ENCODE measurements at regions not wholly inside any gene's neighbourhood (a gene's known extent, or its start where the extent isn't known, plus 50 kb on each side); places are given as distances from the start of the nearest gene placed in this dataset.

DNA sequence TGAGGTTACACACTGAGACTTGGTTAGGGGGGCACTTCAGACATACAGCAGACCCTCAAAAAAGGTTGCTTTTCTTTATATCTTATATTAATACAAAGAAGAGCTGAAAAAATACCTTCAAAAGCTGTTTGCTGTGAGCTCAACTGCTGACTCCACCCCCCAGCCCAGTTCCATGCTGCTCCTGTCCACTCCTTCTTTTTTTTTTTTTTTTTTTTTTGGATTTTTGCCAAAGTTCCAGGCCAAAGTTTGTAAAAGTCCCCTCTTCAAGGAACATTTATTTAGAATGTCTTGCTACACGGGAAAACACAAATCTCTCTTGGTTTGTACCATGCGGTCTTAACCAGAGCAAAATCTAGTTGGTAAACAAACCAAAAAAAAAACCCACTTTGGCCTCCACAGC lies 85.3 kb upstream of the AKAP12 start:
- intact Hi-C loops (cut with DNase I; ENCODE audit: low total_unique reads) = no loop called here
- Histone ChIP-seq H3K4me3 (no peak overlapping the region), H3K36me3 (no peaks in the 10 kb centered on the region), H3K4me1 (no peaks in the 10 kb centered on the region), H3K27ac (no peak overlapping the region), H3K9me3 (no peaks in the 10 kb centered on the region), H3K27me3 (no peaks in the 10 kb centered on the region)
- TF ChIP-seq POLR2A (IDR thresholded peaks at IDR 0.05) (no peak), EP300 (IDR thresholded peaks at IDR 0.05; ENCODE audit: low read depth) (no peak), POLR2AphosphoS5 (IDR thresholded peaks at IDR 0.05) (no peak)
- TF ChIP-seq, protein P1, sequence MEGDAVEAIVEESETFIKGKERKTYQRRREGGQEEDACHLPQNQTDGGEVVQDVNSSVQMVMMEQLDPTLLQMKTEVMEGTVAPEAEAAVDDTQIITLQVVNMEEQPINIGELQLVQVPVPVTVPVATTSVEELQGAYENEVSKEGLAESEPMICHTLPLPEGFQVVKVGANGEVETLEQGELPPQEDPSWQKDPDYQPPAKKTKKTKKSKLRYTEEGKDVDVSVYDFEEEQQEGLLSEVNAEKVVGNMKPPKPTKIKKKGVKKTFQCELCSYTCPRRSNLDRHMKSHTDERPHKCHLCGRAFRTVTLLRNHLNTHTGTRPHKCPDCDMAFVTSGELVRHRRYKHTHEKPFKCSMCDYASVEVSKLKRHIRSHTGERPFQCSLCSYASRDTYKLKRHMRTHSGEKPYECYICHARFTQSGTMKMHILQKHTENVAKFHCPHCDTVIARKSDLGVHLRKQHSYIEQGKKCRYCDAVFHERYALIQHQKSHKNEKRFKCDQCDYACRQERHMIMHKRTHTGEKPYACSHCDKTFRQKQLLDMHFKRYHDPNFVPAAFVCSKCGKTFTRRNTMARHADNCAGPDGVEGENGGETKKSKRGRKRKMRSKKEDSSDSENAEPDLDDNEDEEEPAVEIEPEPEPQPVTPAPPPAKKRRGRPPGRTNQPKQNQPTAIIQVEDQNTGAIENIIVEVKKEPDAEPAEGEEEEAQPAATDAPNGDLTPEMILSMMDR (IDR thresholded peaks at IDR 0.05) = no peak
- in situ Hi-C loops (cut with MboI; ENCODE audit: low pct_ligation_motif_present in 1 of 4, low pct_unique_long_range_greater_than_20kb in 1 of 4, low sequenced_read_pairs in 3 of 4) = no loop called here
- peak; percentile 22 for DNase-seq
- 35 to 39% methylated on average over 2 of the region's 2 CpGs for WGBS, 2 donors (ENCODE audit: low coverage in 1 of 2)

DNA sequence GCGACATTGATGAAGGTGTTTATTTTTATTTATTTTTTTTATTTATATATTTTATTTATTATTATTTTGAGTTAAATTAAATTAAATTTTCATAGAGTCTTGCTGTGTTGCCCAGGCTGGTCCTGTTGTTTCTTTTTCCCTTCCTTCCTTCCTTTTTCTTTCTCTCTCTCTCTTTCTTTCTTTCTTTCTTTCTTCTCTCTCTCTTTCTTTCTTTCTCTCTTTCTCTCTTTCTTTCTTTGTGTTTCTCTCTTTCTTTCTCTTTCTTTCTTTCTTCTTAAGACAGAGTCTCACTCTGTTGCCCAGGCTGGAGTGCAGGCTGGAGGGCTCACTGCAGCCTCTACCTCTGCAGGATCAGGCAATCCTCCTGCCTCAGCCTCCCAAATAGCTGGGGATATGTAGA lies 84.7 kb upstream of the AKAP12 start:
- no peak overlapping the region for H3K27ac ChIP-seq
- no peaks in the 10 kb centered on the region for H3K36me3 ChIP-seq
- TF ChIP-seq POLR2A (IDR thresholded peaks at IDR 0.05) (no peak), POLR2AphosphoS5 (IDR thresholded peaks at IDR 0.05) (no peak), EP300 (IDR thresholded peaks at IDR 0.05; ENCODE audit: low read depth) (no peak)
- TF ChIP-seq, protein P1 (IDR thresholded peaks at IDR 0.05) = no peak
- no peak for DNase-seq
- in situ Hi-C loops (cut with MboI; ENCODE audit: low pct_ligation_motif_present in 1 of 4, low pct_unique_long_range_greater_than_20kb in 1 of 4, low sequenced_read_pairs in 3 of 4) (no loop called here), intact Hi-C loops (cut with DNase I; ENCODE audit: low total_unique reads) (no loop called here)
- no peaks in the 10 kb centered on the region for H3K4me1 ChIP-seq
- no peak overlapping the region for H3K4me3 ChIP-seq
- 85 to 92% methylated on average over 1 of the region's 1 CpG for WGBS, 2 donors (ENCODE audit: low coverage in 1 of 2)
- no peaks in the 10 kb centered on the region for H3K27me3 ChIP-seq
- H3K9me3 ChIP-seq = no peaks in the 10 kb centered on the region

DNA sequence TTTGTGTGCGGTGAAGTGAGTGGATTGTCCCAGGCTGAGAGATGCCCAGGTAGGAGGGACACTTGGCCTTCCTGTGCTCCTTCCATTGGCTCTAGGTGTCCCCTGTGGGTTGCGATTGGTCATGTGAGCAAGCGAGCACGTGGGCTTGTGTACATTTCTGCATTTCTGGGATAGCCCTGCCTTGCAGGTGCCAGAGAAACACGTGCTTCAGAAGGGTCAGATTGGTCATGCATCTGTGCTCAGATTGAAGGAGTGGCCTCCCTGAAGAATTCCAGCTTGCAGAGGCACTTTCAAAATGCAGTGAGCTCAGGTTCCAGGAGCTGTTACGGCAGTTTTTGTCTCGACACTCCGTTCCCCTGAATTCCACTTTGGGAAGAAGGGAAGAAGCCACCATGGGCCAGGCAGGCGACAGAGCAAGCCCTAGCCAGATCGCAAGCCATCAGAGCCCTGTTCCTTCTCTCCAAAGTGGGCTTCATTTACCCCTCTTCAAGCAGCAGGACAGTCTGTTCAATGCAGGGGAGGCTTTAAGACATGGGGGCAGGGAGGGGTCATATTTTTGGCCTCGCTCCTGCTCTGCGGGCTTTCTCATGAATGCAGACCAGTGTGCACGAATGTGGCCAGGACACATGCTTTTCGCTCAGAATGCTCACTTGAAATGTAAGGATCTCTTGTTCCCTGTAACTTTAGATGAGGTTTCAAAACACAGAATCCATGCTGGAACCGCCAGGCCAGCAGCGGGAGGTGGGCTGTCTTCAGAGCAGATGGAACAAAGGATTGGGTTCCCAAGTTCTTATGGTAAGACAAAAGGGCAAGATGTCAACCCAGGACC lies 78.6 kb upstream of the AKAP12 start:
- Histone ChIP-seq H3K9me3 (no peaks in the 10 kb centered on the region), H3K36me3 (no peaks in the 10 kb centered on the region), H3K27me3 (no peaks in the 10 kb centered on the region), H3K27ac (no peak overlapping the region), H3K4me3 (no peak overlapping the region), H3K4me1 (no peaks in the 10 kb centered on the region)
- in situ Hi-C loops (cut with MboI; ENCODE audit: low pct_ligation_motif_present in 1 of 4, low pct_unique_long_range_greater_than_20kb in 1 of 4, low sequenced_read_pairs in 3 of 4) (no loop called here), intact Hi-C loops (cut with DNase I; ENCODE audit: low total_unique reads) (no loop called here)
- 68 to 100% methylated on average over 2 to 16 of the region's 16 CpGs for WGBS, 2 donors (ENCODE audit: low coverage in 1 of 2)
- TF ChIP-seq POLR2AphosphoS5 (IDR thresholded peaks at IDR 0.05) (no peak), EP300 (IDR thresholded peaks at IDR 0.05; ENCODE audit: low read depth) (no peak), POLR2A (IDR thresholded peaks at IDR 0.05) (no peak)
- TF ChIP-seq, protein P1 (IDR thresholded peaks at IDR 0.05) = no peak
- no peak for DNase-seq

DNA sequence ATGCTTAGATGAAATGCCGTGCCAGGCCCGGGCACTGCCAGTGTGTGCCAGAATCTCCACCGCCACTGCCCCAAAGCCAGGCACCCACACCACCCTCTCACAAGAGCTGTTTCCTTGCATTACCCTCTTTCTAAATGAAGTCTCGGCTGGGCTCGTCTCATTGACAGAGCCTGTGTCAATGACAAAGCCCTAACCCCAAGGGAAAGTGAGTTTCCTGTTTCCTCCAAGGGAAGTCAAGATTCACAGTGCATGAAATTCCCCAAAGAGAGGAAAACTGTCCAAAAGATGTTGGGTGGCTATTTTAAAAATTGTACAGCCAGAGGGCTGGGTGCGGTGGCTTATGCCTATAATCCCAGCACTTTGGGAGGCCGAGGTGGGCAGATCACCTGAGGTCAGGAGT lies 75.4 kb upstream of the AKAP12 start:
- WGBS, 2 donors (ENCODE audit: low coverage in 1 of 2) = 80% methylated on average over 1 to 7 of the region's 7 CpGs
- intact Hi-C loops (cut with DNase I; ENCODE audit: low total_unique reads) = no loop called here

More for the DNA sequence above, 75.4 kb upstream of the AKAP12 start:
- Histone ChIP-seq H3K4me3 (no peak overlapping the region), H3K36me3 (no peaks in the 10 kb centered on the region), H3K4me1 (no peaks in the 10 kb centered on the region), H3K27me3 (no peaks in the 10 kb centered on the region), H3K27ac (no peak overlapping the region), H3K9me3 (no peaks in the 10 kb centered on the region)
- TF ChIP-seq EP300 (IDR thresholded peaks at IDR 0.05; ENCODE audit: low read depth) (no peak), POLR2A (IDR thresholded peaks at IDR 0.05) (no peak), POLR2AphosphoS5 (IDR thresholded peaks at IDR 0.05) (no peak)
- TF ChIP-seq, protein P1 (IDR thresholded peaks at IDR 0.05) = no peak
- no peak for DNase-seq
- in situ Hi-C loops (cut with MboI; ENCODE audit: low pct_ligation_motif_present in 1 of 4, low pct_unique_long_range_greater_than_20kb in 1 of 4, low sequenced_read_pairs in 3 of 4) = no loop called here
